PFSK-1 (cell line): ENCODE measurements at regions not wholly inside any gene's neighbourhood (a gene's known extent, or its start where the extent isn't known, plus 50 kb on each side); places are given as distances from the start of the nearest gene placed in this dataset.

Experiments used
- FOXP2 ChIP-seq: optimal IDR thresholded peaks from 2 replicates; pipeline ENCODE3; 2011; ENCODE audit warnings: borderline replicate concordance, control low read depth, inconsistent platforms; ENCODE audit not compliant: insufficient read depth; ENCODE audit errors: extremely low read length, extremely low read depth
- POLR2AphosphoS5 ChIP-seq: IDR thresholded peaks from 2 replicates; pipeline ENCODE4 v1.6.1; 2012; ENCODE audit warnings: low read depth, mild to moderate bottlenecking, control low read depth, low read length, moderate library complexity
- REST ChIP-seq, 2 experiments: IDR thresholded peaks; 2 replicates each; pipeline versions ENCODE4 v1.6.1 to v1.8.0; 2011 to 2012; ENCODE audit warnings: low read depth in 2 of 2, low read length in 2 of 2, control low read depth in 1 of 2, inconsistent platforms in 1 of 2, mild to moderate bottlenecking in 1 of 2, moderate library complexity in 1 of 2; ENCODE audit not compliant: insufficient read depth in 1 of 2
- SIN3A ChIP-seq: IDR thresholded peaks from 2 replicates; pipeline ENCODE4 v1.6.1; 2012; ENCODE audit warnings: mild to moderate bottlenecking, low read length, moderate library complexity, borderline replicate concordance; ENCODE audit not compliant: insufficient read depth
- TAF1 ChIP-seq: IDR thresholded peaks from 2 replicates; pipeline ENCODE4 v1.6.1; 2012; ENCODE audit warnings: low read length, control low read depth, borderline replicate concordance; ENCODE audit not compliant: insufficient read depth

GRCh38 chr2:139353874-139354273, 573.7 kb upstream of the NXPH2 start:
- TF ChIP-seq FOXP2 (no peak), REST (IDR thresholded peaks at IDR 0.05; ENCODE audit: insufficient read depth in 1 of 2, low read depth in 2 of 2, low read length in 2 of 2) (no peak)

DNA sequence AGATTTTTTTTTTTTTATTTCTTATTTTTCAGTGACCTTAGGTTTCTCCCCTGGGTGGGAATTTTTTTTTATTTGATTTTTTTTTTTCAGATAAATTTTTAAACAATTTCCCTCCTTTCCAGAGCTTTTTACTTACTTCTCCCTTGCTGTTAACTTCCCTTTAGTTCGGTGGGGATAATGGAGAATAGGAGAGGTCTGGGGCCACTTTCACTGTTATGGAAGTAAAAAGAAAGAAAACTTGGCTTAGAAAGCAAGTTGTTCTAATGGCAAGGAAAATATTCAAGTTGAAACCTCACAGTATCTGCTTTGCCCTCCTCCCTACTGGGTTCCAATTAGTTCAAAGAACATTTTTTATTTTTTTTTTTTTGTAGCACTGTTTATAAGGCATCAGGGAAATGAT, 537.1 kb upstream of the NXPH2 start:
- no peak for TF ChIP-seq REST (IDR thresholded peaks at IDR 0.05; ENCODE audit: insufficient read depth in 1 of 2, low read depth in 2 of 2, low read length in 2 of 2)
- TF ChIP-seq POLR2AphosphoS5: no peak
- no peak for TF ChIP-seq SIN3A
- no peak for TF ChIP-seq FOXP2
- TF ChIP-seq TAF1: no peak

DNA sequence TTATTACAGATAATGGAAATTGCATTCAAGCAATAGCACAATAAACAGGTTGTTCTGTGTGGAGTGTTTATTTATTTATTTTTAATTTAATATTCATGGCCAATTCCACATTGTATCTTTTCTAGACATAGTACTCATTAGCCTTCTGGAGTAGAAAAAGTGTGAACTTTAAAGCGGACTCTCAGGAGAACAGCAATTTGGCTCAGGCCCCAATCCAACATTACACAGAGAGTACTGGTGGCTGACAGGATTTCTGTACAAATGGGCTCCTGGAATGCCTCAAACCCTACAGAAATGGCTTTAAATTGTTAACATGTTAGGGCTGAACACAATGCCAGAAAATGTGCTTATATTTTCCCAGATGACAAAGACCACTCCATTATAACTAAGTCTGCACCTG, 533.9 kb upstream of the NXPH2 start:
- no peak for TF ChIP-seq POLR2AphosphoS5
- no peak for TF ChIP-seq REST (IDR thresholded peaks at IDR 0.05; ENCODE audit: insufficient read depth in 1 of 2, low read depth in 2 of 2, low read length in 2 of 2)
- TF ChIP-seq FOXP2: no peak
- no peak for TF ChIP-seq SIN3A
- no peak for TF ChIP-seq TAF1

- TF ChIP-seq REST (IDR thresholded peaks at IDR 0.05; ENCODE audit: insufficient read depth in 1 of 2, low read depth in 2 of 2, low read length in 2 of 2) (no peak), TAF1 (no peak), FOXP2 (no peak), POLR2AphosphoS5 (no peak), SIN3A (no peak)
Measured at GRCh38 chr2:139296672-139297209, 516.6 kb upstream of the NXPH2 start.

DNA sequence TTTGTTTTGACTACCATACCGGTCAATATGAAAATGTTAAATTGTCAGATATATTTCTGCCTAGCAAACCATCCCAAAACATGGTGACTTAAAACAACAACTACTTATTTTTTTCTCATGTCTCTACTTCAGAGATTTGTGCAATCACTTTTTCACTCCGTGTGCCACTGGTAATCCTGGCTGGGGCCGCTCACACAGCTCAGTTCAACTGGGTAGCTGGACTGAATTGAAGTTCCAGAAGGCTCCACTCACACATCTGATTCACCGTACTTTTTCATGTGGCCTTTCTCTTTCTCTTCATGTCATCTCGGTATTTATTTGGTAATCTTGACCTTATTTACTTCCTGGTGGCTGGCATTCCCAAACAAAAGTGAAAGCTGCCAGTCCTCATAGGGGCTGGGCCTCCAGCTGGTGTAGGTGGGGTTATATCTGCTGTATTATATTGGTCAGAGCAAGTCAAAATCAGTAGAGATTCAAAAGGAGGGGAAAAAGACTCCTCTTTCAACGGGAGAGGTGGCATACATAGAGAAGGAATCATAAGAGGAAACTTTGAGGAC, 513.9 kb upstream of the NXPH2 start:
- TF ChIP-seq TAF1 (no peak), REST (IDR thresholded peaks at IDR 0.05; ENCODE audit: insufficient read depth in 1 of 2, low read depth in 2 of 2, low read length in 2 of 2) (no peak), FOXP2 (no peak), POLR2AphosphoS5 (no peak), SIN3A (no peak)
